ENCODE measurements at regions not wholly inside any gene's neighbourhood (a gene's known extent, or its start where the extent isn't known, plus 50 kb on each side); places are given as distances from the start of the nearest gene placed in this dataset.

- no peak for DNase-seq
Observed at GRCh38 chr17:34527908-34528470, 51.4 kb upstream of the TMEM132E start.

GRCh38 chr17:34527136-34527907 is 52.1 kb upstream of the TMEM132E start:
- no peak for DNase-seq

GRCh38 chr17:34525651-34526050 is 53.7 kb upstream of the TMEM132E start:
- no peak for DNase-seq

- no peak for DNase-seq
Observed at GRCh38 chr17:34521955-34522354, 57.4 kb upstream of the TMEM132E start.

- no peak for DNase-seq
Observed at GRCh38 chr17:34519282-34519681, 60.1 kb upstream of the TMEM132E start.

GRCh38 chr17:34517406-34517805 is 62.0 kb upstream of the TMEM132E start:
- no peak for DNase-seq

- DNase-seq, result no peak
Observed at GRCh38 chr17:34511931-34512330, 67.5 kb upstream of the TMEM132E start.

GRCh38 chr17:34511265-34511664 is 68.1 kb upstream of the TMEM132E start:
- DNase-seq, result no peak

- no peak for DNase-seq
Observed at GRCh38 chr17:34504814-34505484, 74.4 kb upstream of the TMEM132E start.

- no peak for DNase-seq
Observed at GRCh38 chr17:34503528-34504195, 75.7 kb upstream of the TMEM132E start.

GRCh38 chr17:34502426-34502825 is 77.0 kb upstream of the TMEM132E start:
- DNase-seq, result no peak

- peak; percentile 6 for DNase-seq
Observed at GRCh38 chr17:34499576-34499975, 79.8 kb upstream of the TMEM132E start.

- DNase-seq, result no peak
Observed at GRCh38 chr17:34493917-34494316, 85.5 kb upstream of the TMEM132E start.

GRCh38 chr17:34487626-34488025 is 91.8 kb upstream of the TMEM132E start:
- DNase-seq, result no peak

- DNase-seq, result no peak
Observed at GRCh38 chr17:34486761-34487160, 92.6 kb upstream of the TMEM132E start.

GRCh38 chr17:34485999-34486398 is 93.4 kb upstream of the TMEM132E start:
- no peak for DNase-seq

GRCh38 chr17:34484193-34484733 is 95.1 kb upstream of the TMEM132E start:
- DNase-seq, result no peak

- no peak for DNase-seq
Observed at GRCh38 chr17:34482730-34483129, 96.7 kb upstream of the TMEM132E start.

GRCh38 chr17:34481779-34482178 is 97.6 kb upstream of the TMEM132E start:
- DNase-seq, result no peak

- DNase-seq, result no peak
Observed at GRCh38 chr17:34479371-34479770, 100.0 kb upstream of the TMEM132E start.

- DNase-seq, result no peak
Observed at GRCh38 chr17:34478244-34478643, 101.1 kb upstream of the TMEM132E start.

- DNase-seq, result no peak
Observed at GRCh38 chr17:34475296-34475695, 104.1 kb upstream of the TMEM132E start.

GRCh38 chr17:34474706-34475105 is 104.7 kb upstream of the TMEM132E start:
- no peak for DNase-seq

All from right kidney (tissue), 1 donor.